ENCODE measurements at regions not wholly inside any gene's neighbourhood (a gene's known extent, or its start where the extent isn't known, plus 50 kb on each side); places are given as distances from the start of the nearest gene placed in this dataset.

- TF ChIP-seq MGA (IDR thresholded peaks at IDR 0.05) (peak; percentile 49; the same call in 1 of the 2 replicates), MYC (IDR thresholded peaks at IDR 0.05; ENCODE audit: low read depth, low read length) (peak; percentile 20; the same call in 1 of the 2 replicates), MYC (CRISPR knock-in tag; IDR thresholded peaks at IDR 0.05; ENCODE audit: borderline replicate concordance, low read depth) (no peak; the same call in 1 of the 2 replicates), PHB (CRISPR knock-in tag; IDR thresholded peaks at IDR 0.05) (0 out of 2 replicates have a peak, but pooled peaks have one; percentile 17), NONO (IDR thresholded peaks at IDR 0.05; ENCODE audit: low read depth in 2 of 2, low read length in 1 of 2) (no peak), NFIC (IDR thresholded peaks at IDR 0.05) (peak; percentile 49), FOSL1 (tag; conservative IDR thresholded peaks at IDR 0.05) (peak; percentile 97), MYNN (IDR thresholded peaks at IDR 0.05) (0 out of 2 replicates have a peak, but pooled peaks have one; percentile 47), MYNN (CRISPR knock-in tag; IDR thresholded peaks at IDR 0.05) (no peak), BCOR (IDR thresholded peaks at IDR 0.05) (0 out of 2 replicates have a peak, but pooled peaks have one; percentile 23), SMAD4 (CRISPR knock-in tag; conservative IDR thresholded peaks at IDR 0.05) (peak; percentile 92), RCOR1 (IDR thresholded peaks at IDR 0.05; ENCODE audit: borderline replicate concordance in 1 of 2, low read depth in 2 of 2, low read length in 2 of 2) (peak in 1 of 2 experiments; percentile 98; a peak in 3 of 4 replicates), ZBTB1 (CRISPR knock-in tag; IDR thresholded peaks at IDR 0.05; ENCODE audit: borderline replicate concordance, low read depth) (0 out of 2 replicates have a peak, but pooled peaks have one; percentile 13), ETV6 (IDR thresholded peaks at IDR 0.05; ENCODE audit: borderline replicate concordance in 1 of 2, low read depth in 2 of 2, low read length in 1 of 2) (peak in 1 of 2 experiments; percentile 51; a peak in 1 of 4 replicates), ETV6 (CRISPR knock-in tag; IDR thresholded peaks at IDR 0.05; ENCODE audit: borderline replicate concordance) (no peak), NFRKB (IDR thresholded peaks at IDR 0.05; ENCODE audit: low read depth) (no peak), KLF16 (IDR thresholded peaks at IDR 0.05) (peak; percentile 69)
Observed at GRCh38 chr2:8544786-8545694, 136.8 kb upstream of the ID2 start (continued).

Measured in K562 (cell line).